Activated naive CD8-positive, alpha-beta T cell treated with anti-CD3 and anti-CD28 coated beads for 36 hours (primary cell): ENCODE measurements at regions not wholly inside any gene's neighbourhood (a gene's known extent, or its start where the extent isn't known, plus 50 kb on each side); places are given as distances from the start of the nearest gene placed in this dataset.

ENCODE experiments used
- DNase-seq: peaks from one replicate; pipeline ENCODE4 v3.0.0; 2021
- H3K27ac Mint-ChIP-seq: one replicate; pipeline ENCODE4 v1.8.0; 2022; ENCODE audit warnings: mild to moderate bottlenecking, moderate library complexity, mixed read lengths
- H3K27me3 Mint-ChIP-seq: one replicate; pipeline ENCODE4 v1.8.0; 2022; ENCODE audit warnings: mild to moderate bottlenecking, mixed read lengths
- H3K36me3 Mint-ChIP-seq: one replicate; pipeline ENCODE4 v1.8.0; 2021; ENCODE audit warnings: mild to moderate bottlenecking, mixed read lengths
- H3K4me1 Mint-ChIP-seq: one replicate; pipeline ENCODE4 v1.8.0; 2021; ENCODE audit warnings: mixed read lengths
- H3K4me3 Mint-ChIP-seq: one replicate; pipeline ENCODE4 v1.8.0; 2022; ENCODE audit warnings: mild to moderate bottlenecking, moderate library complexity, mixed read lengths
- H3K9me3 Mint-ChIP-seq: one replicate; pipeline ENCODE4 v1.8.0; 2022; ENCODE audit warnings: mixed read lengths

DNA sequence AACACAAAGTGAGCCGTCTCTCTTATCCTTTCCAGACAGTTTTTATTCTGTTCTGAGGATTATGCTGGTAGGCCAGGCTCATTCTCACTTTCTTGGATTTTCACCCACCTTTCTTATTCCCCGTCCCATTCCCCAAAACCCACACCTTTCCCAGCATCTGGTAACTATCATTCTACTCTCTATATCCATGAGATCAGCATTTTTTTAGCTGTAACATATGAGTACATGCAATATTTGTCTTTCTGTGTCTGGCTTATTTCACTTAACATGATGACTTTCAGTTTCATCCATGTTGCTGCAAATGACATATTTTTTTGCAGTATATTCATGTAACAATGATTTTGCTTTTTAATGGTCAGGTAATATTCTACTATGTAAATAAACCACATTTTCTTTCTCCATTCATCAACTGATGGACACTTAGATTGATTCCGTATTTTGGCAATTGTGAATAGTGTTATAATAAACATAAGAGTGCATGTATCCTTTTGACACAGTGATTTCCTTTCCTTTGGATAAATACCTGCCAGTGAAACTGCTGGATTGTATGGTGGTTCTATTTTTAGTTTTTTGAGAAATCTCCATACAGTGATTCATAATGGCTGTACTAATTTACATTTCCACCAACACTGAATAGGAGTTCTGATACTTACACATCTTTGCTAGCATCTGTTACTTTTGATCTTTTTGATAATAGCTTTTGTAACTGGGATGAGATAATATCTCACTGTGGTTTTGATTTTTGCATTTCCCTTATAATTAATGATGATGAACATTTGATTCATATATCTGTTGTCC is 289.3 kb downstream of the RPRM start:
- H3K4me3 Mint-ChIP-seq, result no peak overlapping the region
- DNase-seq, result no peak
- no peaks in the 10 kb centered on the region for H3K27me3 Mint-ChIP-seq
- H3K4me1 Mint-ChIP-seq, result no peaks in the 10 kb centered on the region
- no peaks in the 10 kb centered on the region for H3K36me3 Mint-ChIP-seq
- H3K9me3 Mint-ChIP-seq, result peaks cover 13% of the 10 kb centered on the region
- H3K27ac Mint-ChIP-seq, result no peak overlapping the region

DNA sequence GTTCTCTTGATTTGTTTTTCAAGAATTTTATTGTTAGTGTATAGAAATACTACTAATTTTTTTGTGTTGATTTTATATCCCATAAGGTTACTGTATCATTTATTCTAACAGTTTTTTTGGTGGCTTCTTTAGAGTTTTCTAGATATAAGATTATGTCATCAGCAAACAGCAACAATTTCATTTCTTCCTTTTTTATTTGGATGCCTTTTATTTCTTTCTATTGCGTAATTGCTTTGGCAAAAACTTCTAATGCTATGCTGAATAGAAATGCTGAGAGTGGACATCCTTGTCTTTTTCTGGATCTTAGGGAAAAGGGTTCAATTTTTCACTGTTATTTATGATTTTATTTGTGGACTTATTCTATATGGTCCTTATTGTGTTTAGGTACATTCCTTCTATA is 298.8 kb downstream of the RPRM start:
- H3K9me3 Mint-ChIP-seq, result peaks cover 2% of the 10 kb centered on the region
- no peak overlapping the region for H3K4me3 Mint-ChIP-seq
- no peak for DNase-seq
- H3K4me1 Mint-ChIP-seq, result peaks cover 2% of the 10 kb centered on the region
- no peaks in the 10 kb centered on the region for H3K36me3 Mint-ChIP-seq
- no peak overlapping the region for H3K27ac Mint-ChIP-seq
- no peaks in the 10 kb centered on the region for H3K27me3 Mint-ChIP-seq

DNA sequence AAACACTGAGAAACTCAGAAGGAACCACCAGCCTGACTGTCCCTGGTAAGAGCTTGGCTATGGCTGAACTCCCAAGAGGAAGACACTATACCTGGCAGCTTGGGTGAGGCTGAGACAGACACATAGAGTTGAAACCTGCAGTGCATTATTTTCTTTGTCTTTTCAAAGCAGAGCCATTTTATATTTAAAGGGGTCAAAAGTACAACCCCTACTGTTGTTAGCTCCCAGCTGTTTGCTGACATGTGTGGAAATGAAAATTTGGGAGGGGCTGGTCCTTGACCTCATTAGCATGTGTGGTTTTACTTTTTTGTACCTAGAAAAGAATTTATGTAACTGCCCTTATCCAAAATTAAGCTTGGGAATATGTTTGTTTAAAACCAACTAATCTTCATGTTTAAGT is 309.0 kb downstream of the RPRM start:
- Mint-ChIP-seq H3K4me3 (no peak overlapping the region), H3K4me1 (no peaks in the 10 kb centered on the region), H3K36me3 (no peaks in the 10 kb centered on the region), H3K27me3 (peaks cover 3% of the 10 kb centered on the region), H3K27ac (no peak overlapping the region), H3K9me3 (no peaks in the 10 kb centered on the region)
- DNase-seq, result no peak

DNA sequence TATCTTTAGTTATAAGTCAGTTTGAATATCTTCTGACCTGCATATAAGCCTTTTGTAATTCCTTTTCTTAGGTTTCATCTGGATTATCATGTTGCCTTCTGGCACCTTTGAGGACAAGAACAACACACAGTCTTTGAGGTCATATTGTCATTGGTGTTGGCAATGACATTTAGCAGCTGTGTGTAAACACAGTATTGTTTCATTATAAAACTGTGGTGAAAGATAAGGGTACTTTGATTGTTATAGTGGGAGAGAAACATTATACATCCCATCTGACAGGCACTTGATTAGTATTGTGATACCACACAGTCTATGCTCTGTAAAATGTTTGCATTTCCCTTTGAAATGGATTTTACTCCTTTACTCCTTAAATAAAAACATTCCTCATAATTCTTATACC is 313.5 kb downstream of the RPRM start:
- Mint-ChIP-seq H3K27ac (no peak overlapping the region), H3K9me3 (no peaks in the 10 kb centered on the region), H3K27me3 (peaks cover 3% of the 10 kb centered on the region)

DNA sequence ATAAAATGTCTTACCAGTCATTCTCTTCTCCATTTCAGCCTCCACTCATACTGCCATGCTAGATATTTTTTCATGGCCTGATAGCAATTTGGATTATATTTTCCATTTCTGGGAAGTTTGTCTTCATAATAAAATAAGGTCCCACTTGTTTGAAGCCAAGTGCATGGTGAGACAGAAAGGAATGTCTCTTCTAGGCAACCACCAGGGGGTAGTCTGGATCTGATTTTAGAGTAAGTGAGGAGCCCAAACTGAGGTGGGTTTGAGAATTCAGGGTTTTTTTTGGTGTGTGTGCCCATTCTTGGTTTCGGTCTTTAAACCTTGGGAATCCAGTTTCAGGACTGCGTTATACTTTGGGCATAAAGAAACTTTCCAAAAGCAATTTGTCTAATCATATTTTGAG is 315.5 kb downstream of the RPRM start:
- H3K9me3 Mint-ChIP-seq, result no peaks in the 10 kb centered on the region
- H3K27ac Mint-ChIP-seq, result no peak overlapping the region
- no peaks in the 10 kb centered on the region for H3K36me3 Mint-ChIP-seq

More for the DNA sequence above, 313.5 kb downstream of the RPRM start:
- Mint-ChIP-seq H3K36me3 (no peaks in the 10 kb centered on the region), H3K4me3 (no peak overlapping the region), H3K4me1 (no peaks in the 10 kb centered on the region)
- DNase-seq, result no peak

DNA sequence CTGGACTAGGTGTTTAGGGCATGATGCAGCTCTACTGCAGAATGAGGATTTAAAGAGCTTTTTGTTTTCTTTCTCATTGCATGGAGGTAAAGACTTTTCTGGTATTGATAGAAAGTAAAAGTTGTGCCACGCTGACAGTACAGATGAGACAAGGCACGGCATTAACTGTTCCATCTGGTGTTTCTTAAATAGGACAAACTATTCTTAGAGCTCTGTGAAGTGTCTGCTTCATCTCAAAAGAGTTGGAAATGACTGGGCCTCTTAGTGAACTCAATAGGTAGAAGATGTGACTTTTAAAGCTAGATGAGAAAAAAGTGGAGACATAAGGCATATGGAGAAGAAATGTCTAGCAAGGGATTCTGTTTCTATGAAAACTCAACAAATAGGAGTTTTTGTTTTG is 321.8 kb downstream of the RPRM start:
- Mint-ChIP-seq H3K4me1 (no peaks in the 10 kb centered on the region), H3K27ac (no peak overlapping the region), H3K27me3 (peaks cover 8% of the 10 kb centered on the region), H3K4me3 (no peak overlapping the region), H3K36me3 (no peaks in the 10 kb centered on the region), H3K9me3 (peaks cover 9% of the 10 kb centered on the region)
- DNase-seq, result no peak

More for the DNA sequence above, 315.5 kb downstream of the RPRM start:
- Mint-ChIP-seq H3K4me3 (no peak overlapping the region), H3K27me3 (peaks cover 3% of the 10 kb centered on the region), H3K4me1 (no peaks in the 10 kb centered on the region)
- no peak for DNase-seq

DNA sequence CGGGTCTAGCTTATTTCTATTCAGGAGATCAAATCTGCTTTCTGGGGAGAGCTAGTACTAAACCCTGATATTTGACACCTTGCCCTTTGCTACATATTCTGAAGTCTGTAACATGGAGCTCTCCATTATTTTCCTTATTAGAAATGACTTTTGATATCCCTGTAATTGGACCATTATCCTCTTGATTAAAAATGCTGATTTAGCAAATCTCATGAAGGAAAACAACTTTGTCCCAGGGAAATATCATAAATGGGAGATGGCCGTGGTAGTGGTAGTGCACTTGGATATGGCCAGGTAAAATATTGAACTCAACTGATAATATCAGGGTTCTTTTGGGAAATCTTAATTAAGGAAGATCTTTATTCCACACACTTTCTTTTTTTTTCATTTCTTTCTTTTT is 326.5 kb downstream of the RPRM start:
- no peaks in the 10 kb centered on the region for H3K4me1 Mint-ChIP-seq
- H3K27me3 Mint-ChIP-seq, result peaks cover 4% of the 10 kb centered on the region
- peaks cover 12% of the 10 kb centered on the region for H3K9me3 Mint-ChIP-seq
- no peaks in the 10 kb centered on the region for H3K36me3 Mint-ChIP-seq
- no peak overlapping the region for H3K4me3 Mint-ChIP-seq
- no peak for DNase-seq
- no peak overlapping the region for H3K27ac Mint-ChIP-seq

DNA sequence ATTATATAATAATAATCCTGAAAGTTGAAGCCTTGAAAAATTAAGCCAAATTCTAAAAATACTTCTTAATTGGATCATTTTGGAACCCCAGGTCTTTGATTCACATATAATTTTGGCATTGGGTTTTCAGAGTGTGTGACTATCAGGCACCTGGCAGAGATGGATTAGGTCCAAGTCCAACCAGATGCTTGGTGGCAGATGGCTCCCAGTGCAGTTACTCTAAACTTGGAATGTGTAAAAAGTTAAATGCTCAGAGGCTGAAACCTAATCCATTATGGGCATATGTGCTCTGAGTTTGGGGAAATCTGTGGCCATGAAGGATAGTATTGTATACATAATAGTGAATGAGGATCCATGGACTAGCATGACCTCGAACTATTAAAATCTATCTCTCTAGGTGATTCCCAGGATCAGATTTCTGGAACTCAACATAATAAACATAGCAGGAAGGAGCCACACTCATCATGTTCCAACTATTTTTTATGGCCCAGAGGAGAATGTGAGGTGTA is 333.0 kb downstream of the RPRM start:
- no peak for DNase-seq
- H3K4me1 Mint-ChIP-seq, result no peaks in the 10 kb centered on the region
- no peaks in the 10 kb centered on the region for H3K36me3 Mint-ChIP-seq
- H3K27ac Mint-ChIP-seq, result no peak overlapping the region
- H3K4me3 Mint-ChIP-seq, result no peak overlapping the region
- H3K9me3 Mint-ChIP-seq, result peaks cover 3% of the 10 kb centered on the region
- H3K27me3 Mint-ChIP-seq, result no peaks in the 10 kb centered on the region

DNA sequence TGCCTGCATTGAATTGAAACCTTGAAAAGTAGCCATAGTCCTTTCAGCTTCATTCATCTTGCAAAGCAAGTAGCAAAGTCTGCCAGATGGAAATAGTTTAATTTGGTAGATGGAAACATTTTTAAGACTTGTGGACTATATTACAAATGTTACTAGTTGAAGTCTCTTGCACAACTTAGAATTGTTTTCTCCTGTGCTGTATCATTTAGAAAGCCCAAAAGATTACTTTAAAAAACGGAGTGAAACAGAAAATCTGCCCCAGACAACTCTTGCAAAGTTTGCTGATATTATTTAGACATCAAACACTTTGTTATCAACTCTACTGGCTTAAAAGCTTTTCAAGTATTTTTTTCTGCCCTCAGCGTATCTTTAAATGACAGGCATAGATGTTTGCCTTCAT is 335.0 kb downstream of the RPRM start:
- DNase-seq, result no peak
- H3K4me3 Mint-ChIP-seq, result no peak overlapping the region
- H3K27me3 Mint-ChIP-seq, result no peaks in the 10 kb centered on the region
- H3K9me3 Mint-ChIP-seq, result peaks cover 3% of the 10 kb centered on the region
- no peaks in the 10 kb centered on the region for H3K36me3 Mint-ChIP-seq
- H3K4me1 Mint-ChIP-seq, result no peaks in the 10 kb centered on the region
- no peak overlapping the region for H3K27ac Mint-ChIP-seq

DNA sequence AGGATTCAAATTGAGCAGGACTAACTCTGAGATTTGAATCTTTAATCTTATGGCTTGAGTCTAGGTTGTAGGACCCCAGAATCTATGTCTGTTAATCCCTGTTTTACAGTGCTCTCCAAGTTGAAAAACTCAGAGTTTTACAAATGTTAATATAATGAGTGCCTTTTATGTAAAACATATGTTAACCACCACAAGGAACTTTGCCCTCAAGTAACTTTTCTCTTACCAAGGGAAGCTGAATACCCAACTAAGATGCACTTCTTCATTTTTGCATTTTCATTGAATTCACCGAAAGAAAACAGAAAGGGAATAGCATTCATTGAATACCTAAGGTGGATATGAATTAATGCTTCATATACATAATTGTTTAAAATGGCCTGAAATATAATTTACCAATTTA is 338.1 kb downstream of the RPRM start:
- Mint-ChIP-seq H3K27me3 (no peaks in the 10 kb centered on the region), H3K4me1 (no peaks in the 10 kb centered on the region), H3K4me3 (no peak overlapping the region), H3K36me3 (no peaks in the 10 kb centered on the region), H3K9me3 (no peaks in the 10 kb centered on the region), H3K27ac (no peak overlapping the region)
- no peak for DNase-seq

DNA sequence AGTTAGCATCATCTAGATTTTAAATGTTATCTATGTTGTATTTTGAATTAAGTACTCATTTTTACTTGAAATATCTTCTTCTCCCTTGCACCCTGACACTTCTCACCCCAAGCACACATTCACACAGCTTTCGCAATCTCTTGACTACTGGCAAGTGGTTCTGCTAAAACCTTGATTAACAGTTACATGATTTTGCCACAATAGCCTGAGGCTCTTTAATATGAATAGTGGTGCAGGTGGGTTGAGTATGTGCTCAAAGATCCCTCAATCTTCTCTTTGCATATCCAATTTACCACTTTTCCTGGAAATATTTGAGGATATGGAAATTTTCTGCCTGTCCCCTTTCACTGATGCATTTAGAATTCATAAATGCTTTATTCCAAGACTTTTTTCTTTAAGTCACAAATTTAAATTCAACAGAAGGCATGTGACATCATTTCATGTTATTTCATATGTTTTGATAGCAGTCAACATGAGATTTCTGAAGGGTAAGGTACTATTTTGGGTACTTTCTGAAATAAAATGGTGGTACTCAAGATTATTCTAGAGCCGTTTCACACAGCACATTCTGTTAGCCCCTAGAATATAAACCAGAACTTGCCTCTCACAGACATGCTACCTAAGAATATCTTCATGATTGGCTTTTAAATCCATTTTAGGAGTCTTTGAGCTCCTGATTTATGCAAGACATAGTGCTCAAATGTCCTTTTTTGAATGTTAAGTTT is 339.7 kb downstream of the RPRM start:
- no peak for DNase-seq
- Mint-ChIP-seq H3K4me3 (no peak overlapping the region), H3K36me3 (no peaks in the 10 kb centered on the region), H3K27ac (no peak overlapping the region), H3K27me3 (no peaks in the 10 kb centered on the region), H3K9me3 (no peaks in the 10 kb centered on the region), H3K4me1 (no peaks in the 10 kb centered on the region)

DNA sequence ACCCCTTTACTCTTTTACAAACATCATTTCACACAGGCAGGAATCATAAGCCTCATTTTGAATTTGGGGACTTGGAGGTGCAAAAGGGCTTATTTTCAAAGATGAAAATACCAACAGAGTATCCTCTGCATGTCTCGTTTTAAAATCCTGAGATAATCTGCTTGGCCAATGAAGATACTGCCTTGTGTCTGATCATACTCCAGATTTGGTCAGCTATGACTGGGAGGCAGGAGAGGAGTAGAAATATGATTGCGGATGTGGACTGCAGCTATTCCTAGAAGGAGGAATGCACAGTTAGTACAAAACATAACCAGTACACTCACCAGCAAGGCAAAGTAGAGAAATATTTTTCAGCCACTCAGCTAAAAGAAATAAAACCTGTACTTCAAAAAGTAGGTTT is 342.3 kb downstream of the RPRM start:
- no peak overlapping the region for H3K4me3 Mint-ChIP-seq
- no peak for DNase-seq
- H3K27ac Mint-ChIP-seq, result no peak overlapping the region
- H3K36me3 Mint-ChIP-seq, result no peaks in the 10 kb centered on the region
- H3K9me3 Mint-ChIP-seq, result no peaks in the 10 kb centered on the region
- no peaks in the 10 kb centered on the region for H3K27me3 Mint-ChIP-seq
- no peaks in the 10 kb centered on the region for H3K4me1 Mint-ChIP-seq

DNA sequence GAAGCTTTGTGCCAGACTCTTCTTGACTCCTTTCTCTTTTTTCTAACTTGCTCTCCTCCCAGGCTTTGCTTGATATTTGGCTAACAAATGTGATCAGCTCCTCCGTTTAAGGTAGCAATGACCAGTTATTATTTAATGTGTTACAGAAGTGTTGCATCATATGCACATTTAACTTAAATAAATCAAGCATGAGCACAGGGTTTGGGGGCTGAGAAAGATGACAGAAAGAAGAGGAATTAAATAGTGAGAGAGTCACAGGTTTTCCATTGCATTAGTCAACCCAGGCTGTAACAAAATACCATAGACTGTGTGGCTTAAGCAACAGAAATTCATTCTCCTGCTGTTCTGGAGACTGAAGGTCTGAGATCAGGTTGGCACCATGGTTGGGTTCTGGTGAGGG is 343.8 kb downstream of the RPRM start:
- H3K27me3 Mint-ChIP-seq, result no peaks in the 10 kb centered on the region
- no peak for DNase-seq
- no peak overlapping the region for H3K4me3 Mint-ChIP-seq
- no peaks in the 10 kb centered on the region for H3K9me3 Mint-ChIP-seq
- H3K36me3 Mint-ChIP-seq, result no peaks in the 10 kb centered on the region
- no peaks in the 10 kb centered on the region for H3K4me1 Mint-ChIP-seq
- H3K27ac Mint-ChIP-seq, result no peak overlapping the region

DNA sequence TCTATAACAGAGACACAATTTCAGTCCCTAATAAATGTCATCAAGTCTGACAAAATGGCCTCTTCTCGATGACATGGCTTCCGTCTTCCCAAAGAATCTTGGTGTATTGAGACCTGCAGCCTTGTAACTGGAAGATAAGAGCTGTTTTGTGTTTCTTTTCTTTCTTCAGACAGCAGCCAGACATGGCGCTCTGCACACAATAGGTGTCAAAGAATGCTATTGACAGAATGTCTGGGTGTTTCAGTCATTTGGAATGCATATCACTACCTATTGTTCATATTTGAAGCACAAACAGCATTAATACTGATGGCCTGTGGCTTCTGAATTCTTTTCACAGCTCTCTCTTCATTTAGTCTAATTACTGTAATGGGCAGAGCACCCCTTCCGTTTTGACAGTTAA is 344.8 kb downstream of the RPRM start:
- Mint-ChIP-seq H3K27ac (no peak overlapping the region), H3K9me3 (no peaks in the 10 kb centered on the region), H3K4me1 (no peaks in the 10 kb centered on the region), H3K27me3 (no peaks in the 10 kb centered on the region), H3K4me3 (no peak overlapping the region), H3K36me3 (no peaks in the 10 kb centered on the region)
- no peak for DNase-seq

DNA sequence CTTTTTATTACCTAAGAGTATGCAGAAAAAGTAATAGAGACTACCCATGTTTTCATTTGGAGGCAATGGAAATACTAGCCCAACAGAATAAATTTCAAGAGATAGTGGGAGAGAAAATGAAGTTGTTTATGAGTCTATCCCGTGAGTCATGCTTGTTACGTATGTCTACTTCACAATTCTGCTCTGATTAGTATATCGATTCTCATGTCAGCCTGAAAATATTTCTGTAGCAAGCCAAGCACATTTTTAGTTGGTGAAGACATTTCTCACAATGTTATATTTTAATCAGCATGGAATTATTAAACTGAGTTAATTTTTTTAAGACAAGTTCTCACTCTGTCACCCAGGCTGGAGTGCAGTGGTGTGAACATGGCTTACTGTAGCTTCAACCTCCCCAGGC is 346.1 kb downstream of the RPRM start:
- no peaks in the 10 kb centered on the region for H3K36me3 Mint-ChIP-seq
- DNase-seq, result no peak
- peaks cover 2% of the 10 kb centered on the region for H3K9me3 Mint-ChIP-seq
- H3K4me3 Mint-ChIP-seq, result no peak overlapping the region
- H3K27me3 Mint-ChIP-seq, result peaks cover 5% of the 10 kb centered on the region
- no peaks in the 10 kb centered on the region for H3K4me1 Mint-ChIP-seq
- no peak overlapping the region for H3K27ac Mint-ChIP-seq

DNA sequence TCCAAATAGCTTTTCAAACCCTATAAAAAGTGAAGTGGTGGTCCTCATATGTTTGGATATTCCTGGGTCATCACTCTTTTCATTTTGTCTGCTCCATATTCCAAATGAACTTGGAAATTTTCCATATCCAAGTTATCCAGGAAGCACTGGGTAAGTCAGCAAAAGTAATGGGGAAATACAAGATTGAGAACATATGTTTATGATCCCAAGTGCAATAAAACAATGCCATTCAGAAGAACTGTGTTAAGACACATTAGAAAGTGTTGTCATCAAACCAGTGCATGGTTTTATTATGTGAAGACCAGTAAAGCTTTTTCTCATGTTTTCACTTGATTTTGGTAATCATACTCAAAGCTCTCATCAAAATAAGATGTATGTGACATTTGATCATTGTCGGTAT is 363.4 kb downstream of the RPRM start:
- no peak overlapping the region for H3K4me3 Mint-ChIP-seq
- DNase-seq, result no peak
- H3K27ac Mint-ChIP-seq, result no peak overlapping the region
- peaks cover 3% of the 10 kb centered on the region for H3K9me3 Mint-ChIP-seq
- no peaks in the 10 kb centered on the region for H3K36me3 Mint-ChIP-seq
- no peaks in the 10 kb centered on the region for H3K27me3 Mint-ChIP-seq
- no peaks in the 10 kb centered on the region for H3K4me1 Mint-ChIP-seq
